Liver (tissue), 8 donors: ENCODE measurements at regions not wholly inside any gene's neighbourhood (a gene's known extent, or its start where the extent isn't known, plus 50 kb on each side); places are given as distances from the start of the nearest gene placed in this dataset.

Experiments used
- DNase-seq: peaks from one replicate; pipeline ENCODE4 v3.0.0-alpha.2; 2017; ENCODE audit warnings: low spot score
- H3K27ac ChIP-seq, 2 donors: one replicate each; pipeline ENCODE4 v1.7.0; 2013; ENCODE audit warnings: inconsistent platforms in 2 of 2, low read length in 2 of 2, control low read depth in 1 of 2, low read depth in 1 of 2, mild to moderate bottlenecking in 1 of 2
- H3K27me3 ChIP-seq, 4 donors: one replicate each; pipeline versions ENCODE4 v1.6.1 to v1.7.0; 2013; ENCODE audit warnings: low read length in 3 of 4, inconsistent platforms in 1 of 4, mild to moderate bottlenecking in 1 of 4, moderate library complexity in 1 of 4; ENCODE audit not compliant: control insufficient read depth in 4 of 4, insufficient read depth in 4 of 4
- H3K36me3 ChIP-seq, 4 donors: one replicate each; pipeline versions ENCODE4 v1.6.1 to v1.7.0; 2013; ENCODE audit warnings: low read length in 3 of 4, mild to moderate bottlenecking in 3 of 4, low read depth in 1 of 4, moderate library complexity in 1 of 4; ENCODE audit not compliant: control insufficient read depth in 4 of 4, insufficient read depth in 3 of 4
- H3K4me1 ChIP-seq, 4 donors: one replicate each; pipeline versions ENCODE4 v1.6.1 to v1.7.0; 2013; ENCODE audit warnings: low read length in 3 of 4, mild to moderate bottlenecking in 3 of 4, moderate library complexity in 1 of 4; ENCODE audit not compliant: control insufficient read depth in 4 of 4, insufficient read depth in 4 of 4
- H3K4me3 ChIP-seq, 3 donors: one replicate each; pipeline versions ENCODE4 v1.6.1 to v1.7.0; 2013; ENCODE audit warnings: low read length in 3 of 3, control low read depth in 1 of 3, low read depth in 1 of 3, mild to moderate bottlenecking in 1 of 3
- H3K9ac ChIP-seq, 2 donors: one replicate each; pipeline ENCODE4 v1.7.0; 2013; ENCODE audit warnings: low read length in 2 of 2, mild to moderate bottlenecking in 2 of 2, moderate library complexity in 2 of 2, control low read depth in 1 of 2, low read depth in 1 of 2
- H3K9me3 ChIP-seq, 4 donors: one replicate each; pipeline versions ENCODE4 v1.6.1 to v1.7.0; 2013; ENCODE audit warnings: low read length in 3 of 4; ENCODE audit not compliant: control insufficient read depth in 4 of 4
- ATF3 ChIP-seq: IDR thresholded peaks from 2 replicates; pipeline ENCODE4 v1.6.1; 2016; ENCODE audit warnings: antibody characterized with exemption
- CTCF ChIP-seq: fragments of 150-350 bp; IDR thresholded peaks from 2 replicates; pipeline ENCODE4 v1.5.1; 2017; ENCODE audit warnings: improper control_type of control experiment, low read depth, low read length; ENCODE audit not compliant: missing input control
- FOXA1 ChIP-seq: IDR thresholded peaks from 2 replicates; pipeline ENCODE4 v1.6.1; 2016; ENCODE audit warnings: antibody characterized with exemption
- GABPA ChIP-seq, 2 donors: IDR thresholded peaks in 1 of 2; conservative IDR thresholded peaks in 1 of 2; 2 replicates each; pipeline ENCODE4 v1.6.1; 2016; ENCODE audit warnings: antibody characterized with exemption in 2 of 2, mild to moderate bottlenecking in 1 of 2, moderate library complexity in 1 of 2
- HNF4A ChIP-seq, 2 donors: conservative IDR thresholded peaks; 2 replicates each; pipeline ENCODE4 v1.6.1; 2016; ENCODE audit warnings: antibody characterized with exemption in 2 of 2, mild to moderate bottlenecking in 2 of 2
- HNF4G ChIP-seq: IDR thresholded peaks from 2 replicates; pipeline ENCODE4 v1.6.1; 2016; ENCODE audit warnings: antibody characterized with exemption
- JUND ChIP-seq, 2 donors: IDR thresholded peaks; 2 replicates each; pipeline ENCODE4 v1.6.1; 2016; ENCODE audit warnings: antibody characterized with exemption in 2 of 2
- MAX ChIP-seq: IDR thresholded peaks from 2 replicates; pipeline ENCODE4 v1.6.1; 2016; ENCODE audit warnings: antibody characterized with exemption
- RAD21 ChIP-seq, 2 donors: IDR thresholded peaks; 2 replicates each; pipeline ENCODE4 v1.6.1; 2016; ENCODE audit warnings: antibody characterized with exemption in 2 of 2, mild to moderate bottlenecking in 2 of 2
- REST ChIP-seq: IDR thresholded peaks from 2 replicates; pipeline ENCODE4 v1.6.1; 2016; ENCODE audit warnings: antibody characterized with exemption, mild to moderate bottlenecking
- TAF1 ChIP-seq: conservative IDR thresholded peaks from 2 replicates; pipeline ENCODE4 v1.6.1; 2016; ENCODE audit warnings: antibody characterized with exemption, mild to moderate bottlenecking
- WGBS: extraction: QIAGEN DNeasy Blood & Tissue Kit; methylation state at CpG from one replicate; pipeline ENCODE4 v1.1.7; 2013; 5-methylcytosine and 5-hydroxymethylcytosine counted together
- donor health status: healthy.
- donor health status: healthy.
- donor health status: healthy.
- donor health status: healthy.
- donor health status: healthy.

- Histone ChIP-seq H3K36me3 (no peaks in the 10 kb centered on the region), H3K4me3 (no peak overlapping the region), H3K27ac (no peak overlapping the region), H3K9me3 (no peaks in the 10 kb centered on the region), H3K27me3 (no peaks in the 10 kb centered on the region), H3K9ac (no peak overlapping the region), H3K4me1 (no peaks in the 10 kb centered on the region)
- no peak for TF ChIP-seq MAX
- TF ChIP-seq CTCF = no peak
- no peak for TF ChIP-seq GABPA (IDR thresholded peaks at IDR 0.05 in 1 of 2, conservative IDR thresholded peaks at IDR 0.05 in 1 of 2)
- no peak for DNase-seq
- 96% methylated on average over 4 of the region's 4 CpGs for WGBS
Measured at GRCh38 chr1:59185163-59185860, 111.6 kb upstream of the FGGY start.

- H3K9ac ChIP-seq = no peak overlapping the region
- DNase-seq = no peak
- no peaks in the 10 kb centered on the region for H3K4me1 ChIP-seq
- no peaks in the 10 kb centered on the region for H3K9me3 ChIP-seq
- no peaks in the 10 kb centered on the region for H3K36me3 ChIP-seq
- H3K27me3 ChIP-seq = no peaks in the 10 kb centered on the region
- no peak overlapping the region for H3K4me3 ChIP-seq
- H3K27ac ChIP-seq = no peak overlapping the region
- WGBS = 87% methylated on average over 3 of the region's 3 CpGs
- no peak for TF ChIP-seq GABPA (IDR thresholded peaks at IDR 0.05 in 1 of 2, conservative IDR thresholded peaks at IDR 0.05 in 1 of 2)
- TF ChIP-seq RAD21 (IDR thresholded peaks at IDR 0.05) = peak in 1 of 2 donors; percentile 22
Measured at GRCh38 chr1:59186656-59187055, 110.2 kb upstream of the FGGY start.

- Histone ChIP-seq H3K9me3 (peaks cover 0 to 1% (median 0%) of the 10 kb centered on the region in 4 donors), H3K27me3 (no peaks in the 10 kb centered on the region), H3K9ac (no peak overlapping the region), H3K4me3 (no peak overlapping the region), H3K4me1 (no peaks in the 10 kb centered on the region), H3K27ac (no peak overlapping the region), H3K36me3 (no peaks in the 10 kb centered on the region)
- WGBS = 84% methylated on average over 2 of the region's 2 CpGs
- no peak for TF ChIP-seq JUND (IDR thresholded peaks at IDR 0.05)
- TF ChIP-seq HNF4A (conservative IDR thresholded peaks at IDR 0.05) = no peak
- TF ChIP-seq GABPA (IDR thresholded peaks at IDR 0.05 in 1 of 2, conservative IDR thresholded peaks at IDR 0.05 in 1 of 2) = no peak
- TF ChIP-seq HNF4G = no peak
- TF ChIP-seq MAX = no peak
- no peak for TF ChIP-seq FOXA1
- TF ChIP-seq ATF3 = no peak
- no peak for TF ChIP-seq TAF1
- TF ChIP-seq REST = no peak
- no peak for DNase-seq
Measured at GRCh38 chr1:59188413-59189213, 108.3 kb upstream of the FGGY start.
